CD4-positive, alpha-beta T cell treated with Interleukin-4 for 1 hour (primary cell): ENCODE measurements at regions not wholly inside any gene's neighbourhood (a gene's known extent, or its start where the extent isn't known, plus 50 kb on each side); places are given as distances from the start of the nearest gene placed in this dataset.
"Not testable (repeated sequence)": the region's sequence is repeated elsewhere in the genome, so short reads cannot be mapped to it uniquely, and the experiment has no call there.

Source experiments
- DNase-seq, 2 donors: peaks; one replicate each; pipeline ENCODE4 v3.0.0-alpha.2; 2020 to 2022

- DNase-seq = no peak
Observed at GRCh38 chr10:3570131-3570729, 214.8 kb downstream of the KLF6 start.

DNA sequence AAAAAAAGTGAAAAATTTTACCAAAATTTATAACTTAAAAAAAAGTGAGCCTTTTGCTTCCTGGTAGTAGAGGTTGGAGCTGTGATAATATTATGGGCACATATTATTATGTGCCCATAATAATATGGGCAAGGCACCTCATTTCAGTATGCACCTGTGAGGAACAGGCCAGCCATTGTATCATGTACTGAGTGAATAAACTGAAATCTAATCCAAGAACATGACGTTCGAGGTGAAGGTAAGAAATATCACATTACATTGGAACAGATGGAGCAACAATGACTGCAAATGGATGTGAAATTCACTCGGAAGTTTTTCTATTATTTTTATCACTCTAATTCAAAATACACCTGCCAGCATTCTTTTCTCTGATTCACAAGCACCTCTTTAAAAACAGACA, 216.0 kb downstream of the KLF6 start:
- no peak for DNase-seq

- no peak for DNase-seq
Observed at GRCh38 chr10:3568392-3568791, 216.6 kb downstream of the KLF6 start.

- no peak for DNase-seq
Observed at GRCh38 chr10:3567291-3567963, 217.6 kb downstream of the KLF6 start.

- no peak for DNase-seq
Observed at GRCh38 chr10:3566627-3567026, 218.4 kb downstream of the KLF6 start.

GRCh38 chr10:3564346-3565002, 220.5 kb downstream of the KLF6 start:
- DNase-seq = no peak

- DNase-seq = no peak
Observed at GRCh38 chr10:3563298-3563697, 221.7 kb downstream of the KLF6 start.

- not testable (repeated sequence) for DNase-seq
Observed at GRCh38 chr10:3560628-3561027, 224.4 kb downstream of the KLF6 start.

- no peak for DNase-seq
Observed at GRCh38 chr10:3559527-3559926, 225.5 kb downstream of the KLF6 start.

GRCh38 chr10:3559011-3559410, 226.0 kb downstream of the KLF6 start:
- no peak for DNase-seq

DNA sequence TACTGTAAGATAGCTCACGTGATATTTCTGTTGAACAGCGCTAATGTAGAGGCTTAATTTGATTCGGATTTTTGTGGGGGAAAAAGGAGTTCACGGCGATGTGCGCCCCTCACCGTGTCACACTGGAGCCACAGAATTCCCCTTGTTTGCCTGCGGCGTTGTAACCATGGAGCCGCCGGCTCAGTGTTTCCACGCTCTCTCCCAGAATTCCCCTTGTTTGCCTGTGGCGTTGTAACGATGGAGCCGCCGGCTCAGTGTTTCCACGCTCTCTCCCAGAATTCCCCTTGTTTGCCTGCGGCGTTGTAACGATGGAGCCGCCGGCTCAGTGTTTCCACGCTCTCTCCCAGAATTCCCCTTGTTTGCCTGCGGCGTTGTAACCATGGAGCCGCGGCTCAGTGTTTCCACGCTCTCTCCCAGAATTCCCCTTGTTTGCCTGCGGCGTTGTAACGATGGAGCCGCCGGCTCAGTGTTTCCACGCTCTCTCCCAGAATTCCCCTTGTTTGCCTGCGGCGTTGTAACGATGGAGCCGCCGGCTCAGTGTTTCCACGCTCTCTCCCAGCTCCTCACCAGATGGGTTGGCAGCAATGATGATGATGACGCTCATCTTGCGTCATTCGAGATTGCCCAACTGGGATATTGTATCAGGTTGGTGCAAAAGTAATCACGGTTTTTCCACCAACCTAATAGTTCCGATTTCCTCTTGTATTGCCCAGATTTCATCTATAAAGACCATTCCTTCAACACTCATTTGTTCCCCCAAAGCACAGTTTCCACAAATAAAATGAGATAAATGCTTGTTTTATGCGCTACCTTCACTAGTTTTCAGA, 228.6 kb downstream of the KLF6 start:
- not testable (repeated sequence) for DNase-seq

DNA sequence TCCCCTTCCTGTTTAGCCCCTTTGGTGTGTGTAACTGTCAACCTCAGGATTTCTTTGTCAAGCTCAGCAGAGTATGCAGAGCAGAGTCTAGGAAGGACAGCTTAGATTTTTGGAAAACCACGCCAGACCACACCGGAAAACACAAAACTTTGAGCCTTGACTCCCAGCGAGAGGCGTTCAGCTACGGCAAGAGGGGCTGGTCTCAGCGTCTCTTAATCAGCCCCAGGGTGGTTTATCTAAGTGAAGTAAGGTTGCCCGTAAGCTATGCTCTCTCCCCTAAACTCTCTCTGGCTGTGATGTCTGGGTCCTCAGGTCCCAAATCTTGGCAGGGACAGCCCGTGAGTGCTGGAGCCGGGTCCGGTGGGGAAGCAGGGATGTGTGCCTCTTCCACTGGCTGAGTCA, 230.9 kb downstream of the KLF6 start:
- no peak for DNase-seq

GRCh38 chr10:3552281-3552680, 232.7 kb downstream of the KLF6 start:
- DNase-seq = no peak

- no peak for DNase-seq
Observed at GRCh38 chr10:3551761-3552160, 233.2 kb downstream of the KLF6 start.

DNA sequence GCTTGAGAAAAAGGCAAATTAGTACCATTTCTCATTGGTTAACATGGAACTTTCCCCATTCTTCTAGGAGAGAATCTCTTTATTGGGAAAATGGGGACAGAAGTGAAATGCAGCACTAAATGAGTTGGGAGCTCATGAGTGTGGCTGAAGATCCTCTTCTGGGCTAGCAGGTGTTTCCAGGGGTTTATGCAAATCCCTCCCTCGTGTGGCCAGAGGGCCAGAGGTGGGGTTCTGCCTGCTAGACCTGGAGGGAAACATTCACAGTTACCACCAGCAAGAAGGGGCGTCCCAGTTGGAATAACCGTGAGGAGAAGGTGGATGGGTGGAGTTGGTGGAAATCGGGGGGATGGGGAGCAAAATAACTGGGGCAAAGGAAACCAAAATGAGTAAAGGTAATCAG, 235.9 kb downstream of the KLF6 start:
- DNase-seq = no peak

DNA sequence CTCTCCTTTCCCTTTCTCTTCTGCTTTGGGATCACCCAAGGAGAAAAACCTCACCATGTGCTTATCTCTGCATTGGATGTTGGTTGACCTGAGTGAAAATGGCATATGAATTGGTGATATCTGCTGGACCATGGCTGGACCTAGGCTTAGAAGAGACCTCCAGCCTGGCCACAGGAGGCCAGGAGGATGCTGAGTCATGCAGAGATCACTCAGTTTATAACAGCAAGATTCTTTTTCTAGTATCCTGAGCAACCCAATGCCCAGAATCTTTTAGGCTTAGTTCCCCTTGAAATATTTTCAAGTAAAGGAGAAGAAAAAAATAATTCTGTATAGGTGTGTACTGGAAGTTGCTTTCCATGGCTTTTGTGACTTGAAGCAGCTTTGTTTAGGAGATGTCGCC, 236.3 kb downstream of the KLF6 start:
- DNase-seq = no peak

GRCh38 chr10:3548076-3548475, 236.9 kb downstream of the KLF6 start:
- no peak for DNase-seq

GRCh38 chr10:3544561-3544960, 240.4 kb downstream of the KLF6 start:
- no peak for DNase-seq

DNA sequence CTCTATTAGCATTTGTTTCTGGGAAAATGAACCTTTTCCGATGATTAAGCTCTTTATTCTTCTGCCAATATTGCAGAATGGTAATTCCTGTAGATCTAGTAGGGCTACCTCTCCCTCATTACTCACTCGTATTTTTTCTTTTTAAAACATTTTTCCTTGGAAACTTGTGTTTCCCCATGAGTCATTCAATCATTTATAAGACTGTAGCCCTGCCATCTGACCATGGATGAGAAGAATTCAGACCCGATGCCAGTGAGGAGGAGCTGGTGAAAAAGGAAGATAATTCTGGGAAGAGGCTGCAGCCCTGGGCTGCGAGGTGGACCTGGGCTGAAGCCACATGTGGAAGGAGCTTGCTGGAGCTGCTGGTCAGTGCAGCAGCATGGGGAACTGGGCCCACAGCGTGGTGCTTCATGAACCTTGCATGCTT, 242.8 kb downstream of the KLF6 start:
- DNase-seq = no peak

GRCh38 chr10:3539696-3540383, 245.2 kb downstream of the KLF6 start:
- no peak for DNase-seq

DNA sequence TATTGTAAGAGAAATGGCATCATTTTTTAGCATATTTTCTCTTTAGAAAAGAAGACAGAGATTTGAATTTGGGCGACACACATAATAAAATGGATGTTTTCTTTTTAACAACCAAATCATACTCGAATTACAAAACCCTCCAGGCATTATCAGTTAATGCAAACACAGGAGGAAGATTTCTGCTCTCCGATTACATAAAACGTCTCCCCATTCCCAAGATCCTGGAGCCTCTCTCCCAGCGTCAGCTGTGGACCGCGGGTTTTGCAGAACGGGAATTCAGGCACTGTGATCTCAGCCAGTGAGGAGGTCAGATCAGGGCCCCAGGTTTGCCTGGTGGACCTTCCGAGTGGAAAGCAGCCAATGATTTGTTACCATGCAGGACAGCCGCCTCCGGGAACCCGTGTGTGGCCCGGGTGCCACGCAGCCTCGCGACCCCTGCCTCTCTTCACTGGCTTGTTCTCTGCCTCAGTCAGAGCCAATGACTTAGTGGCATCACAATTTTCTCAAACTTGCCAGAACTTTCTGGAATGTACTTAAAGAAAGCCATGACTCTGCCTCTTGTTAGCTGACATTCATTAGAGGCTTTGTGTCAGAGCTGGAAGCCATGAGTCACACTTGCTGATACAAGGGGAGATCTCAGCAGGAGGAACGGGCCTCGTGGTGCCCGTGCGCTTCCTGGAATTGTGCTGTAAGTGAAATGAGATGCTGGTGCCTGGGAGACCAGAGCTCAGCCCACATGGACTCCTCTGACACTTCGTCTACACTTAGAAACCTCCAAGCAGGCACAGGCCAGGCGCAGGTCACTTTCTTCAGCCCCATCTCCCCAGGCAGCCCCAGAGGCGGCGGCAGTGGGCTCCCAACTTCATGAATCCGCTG, 246.1 kb downstream of the KLF6 start:
- DNase-seq = no peak

DNA sequence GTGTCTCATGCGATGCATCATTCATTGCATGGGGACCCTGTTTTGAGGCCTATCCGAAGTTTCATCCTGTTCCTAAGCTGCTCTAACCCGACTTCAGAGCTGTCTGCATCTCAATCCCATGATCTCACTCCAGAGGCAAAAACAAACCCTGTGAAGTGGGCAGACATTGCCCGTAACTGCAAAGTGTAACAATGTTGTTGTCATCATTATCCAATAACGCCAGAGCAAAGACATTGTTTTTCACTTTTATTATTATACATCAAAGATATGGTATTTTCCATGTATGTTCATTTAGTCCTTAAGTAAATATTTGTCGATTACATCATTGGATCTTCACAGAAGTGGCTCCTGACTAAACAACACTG, 246.7 kb downstream of the KLF6 start:
- DNase-seq = no peak
